GM18520 (cell line): ENCODE measurements at regions not wholly inside any gene's neighbourhood (a gene's known extent, or its start where the extent isn't known, plus 50 kb on each side); places are given as distances from the start of the nearest gene placed in this dataset.

Source experiments
- ATAC-seq: cut with Tn5 transposase; IDR thresholded peaks from one replicate; pipeline ENCODE4 v1.9.1; 2021; ENCODE audit not compliant: unreplicated experiment

- no peak for ATAC-seq
These were observed 469.0 kb downstream of the SLC4A3 start for GRCh38 chr2:220096406-220096805.

- no peak for ATAC-seq
These were observed 474.6 kb downstream of the SLC4A3 start for GRCh38 chr2:220101980-220102379.

GRCh38 chr2:220103596-220103995 is 476.2 kb downstream of the SLC4A3 start:
- ATAC-seq = no peak

GRCh38 chr2:220104871-220105351 is 477.5 kb downstream of the SLC4A3 start:
- no peak for ATAC-seq

GRCh38 chr2:220106065-220106464 is 478.6 kb downstream of the SLC4A3 start:
- no peak for ATAC-seq

GRCh38 chr2:220107380-220107791 is 480.0 kb downstream of the SLC4A3 start:
- no peak for ATAC-seq

GRCh38 chr2:220114443-220114842 is 487.0 kb downstream of the SLC4A3 start:
- ATAC-seq = no peak

GRCh38 chr2:220117025-220117424 is 489.6 kb downstream of the SLC4A3 start:
- no peak for ATAC-seq

- no peak for ATAC-seq
These were observed 492.6 kb downstream of the SLC4A3 start for GRCh38 chr2:220120041-220120440.

- ATAC-seq = no peak
These were observed 496.3 kb downstream of the SLC4A3 start for GRCh38 chr2:220123751-220124150.

GRCh38 chr2:220125551-220125950 is 498.1 kb downstream of the SLC4A3 start:
- no peak for ATAC-seq

GRCh38 chr2:220127311-220127710 is 499.9 kb downstream of the SLC4A3 start:
- no peak for ATAC-seq

GRCh38 chr2:220127876-220128275 is 500.4 kb downstream of the SLC4A3 start:
- no peak for ATAC-seq

GRCh38 chr2:220129391-220129790 is 502.0 kb downstream of the SLC4A3 start:
- no peak for ATAC-seq

GRCh38 chr2:220134756-220135534 is 507.5 kb downstream of the SLC4A3 start:
- ATAC-seq = no peak

GRCh38 chr2:220143336-220143735 is 515.9 kb downstream of the SLC4A3 start:
- ATAC-seq = no peak

GRCh38 chr2:220144411-220144810 is 517.0 kb downstream of the SLC4A3 start:
- no peak for ATAC-seq

- ATAC-seq = no peak
These were observed 520.0 kb downstream of the SLC4A3 start for GRCh38 chr2:220147161-220148038.

- ATAC-seq = no peak
These were observed 521.2 kb downstream of the SLC4A3 start for GRCh38 chr2:220148471-220149248.

GRCh38 chr2:220151341-220151740 is 523.9 kb downstream of the SLC4A3 start:
- no peak for ATAC-seq

- ATAC-seq = no peak
These were observed 525.0 kb downstream of the SLC4A3 start for GRCh38 chr2:220152281-220152935.
